ENCODE measurements at regions not wholly inside any gene's neighbourhood (a gene's known extent, or its start where the extent isn't known, plus 50 kb on each side); places are given as distances from the start of the nearest gene placed in this dataset.

DNA sequence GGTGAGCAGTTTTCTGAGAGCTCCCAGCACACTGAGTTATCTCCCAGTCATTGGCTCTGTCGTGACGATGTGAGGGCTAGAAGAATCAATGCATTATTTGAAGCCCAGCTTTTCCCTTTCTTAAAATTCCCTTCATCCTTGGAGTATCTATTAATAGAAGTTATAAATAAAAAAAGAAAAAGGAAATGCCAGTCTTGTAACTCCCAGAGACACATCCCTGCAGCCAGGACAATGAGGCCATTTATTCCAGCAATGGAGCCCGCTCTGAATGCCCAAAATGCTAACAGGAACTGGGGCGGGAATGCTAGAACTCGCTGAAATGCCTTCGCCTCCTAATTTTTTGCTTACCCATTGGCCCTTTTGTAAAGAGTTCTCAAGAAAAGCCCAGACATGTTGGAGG is 305.8 kb downstream of the TFAP2C start:
- Histone ChIP-seq H3K9ac (ENCODE audit: low read length in 3 of 3) (no peak overlapping the region), H3K27ac (ENCODE audit: low read depth in 2 of 2, low read length in 2 of 2) (no peak overlapping the region), H3K36me3 (ENCODE audit: control insufficient read depth in 2 of 3, insufficient read depth in 3 of 3, low read length in 3 of 3) (no peaks in the 10 kb centered on the region), H3K9me3 (ENCODE audit: control insufficient read depth in 2 of 3, insufficient read depth in 1 of 3, low read length in 3 of 3) (no peaks in the 10 kb centered on the region), H3K27me3 (ENCODE audit: control insufficient read depth, insufficient read depth, low read length) (peaks cover 8% of the 10 kb centered on the region), H3K4me1 (ENCODE audit: control insufficient read depth in 2 of 3, insufficient read depth in 2 of 3, low read depth in 1 of 3, low read length in 3 of 3) (no peaks in the 10 kb centered on the region), H3K4me3 (ENCODE audit: low read length in 3 of 3) (no peak overlapping the region)
- DNase-seq (no peak), FAIRE-seq (no peak)
- intact Hi-C loops (cut with DNase I), result no loop called here
- TF ChIP-seq, protein P1, sequence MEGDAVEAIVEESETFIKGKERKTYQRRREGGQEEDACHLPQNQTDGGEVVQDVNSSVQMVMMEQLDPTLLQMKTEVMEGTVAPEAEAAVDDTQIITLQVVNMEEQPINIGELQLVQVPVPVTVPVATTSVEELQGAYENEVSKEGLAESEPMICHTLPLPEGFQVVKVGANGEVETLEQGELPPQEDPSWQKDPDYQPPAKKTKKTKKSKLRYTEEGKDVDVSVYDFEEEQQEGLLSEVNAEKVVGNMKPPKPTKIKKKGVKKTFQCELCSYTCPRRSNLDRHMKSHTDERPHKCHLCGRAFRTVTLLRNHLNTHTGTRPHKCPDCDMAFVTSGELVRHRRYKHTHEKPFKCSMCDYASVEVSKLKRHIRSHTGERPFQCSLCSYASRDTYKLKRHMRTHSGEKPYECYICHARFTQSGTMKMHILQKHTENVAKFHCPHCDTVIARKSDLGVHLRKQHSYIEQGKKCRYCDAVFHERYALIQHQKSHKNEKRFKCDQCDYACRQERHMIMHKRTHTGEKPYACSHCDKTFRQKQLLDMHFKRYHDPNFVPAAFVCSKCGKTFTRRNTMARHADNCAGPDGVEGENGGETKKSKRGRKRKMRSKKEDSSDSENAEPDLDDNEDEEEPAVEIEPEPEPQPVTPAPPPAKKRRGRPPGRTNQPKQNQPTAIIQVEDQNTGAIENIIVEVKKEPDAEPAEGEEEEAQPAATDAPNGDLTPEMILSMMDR (IDR thresholded peaks at IDR 0.05; ENCODE audit: borderline replicate concordance, extremely low read depth, insufficient read depth), result no peak

DNA sequence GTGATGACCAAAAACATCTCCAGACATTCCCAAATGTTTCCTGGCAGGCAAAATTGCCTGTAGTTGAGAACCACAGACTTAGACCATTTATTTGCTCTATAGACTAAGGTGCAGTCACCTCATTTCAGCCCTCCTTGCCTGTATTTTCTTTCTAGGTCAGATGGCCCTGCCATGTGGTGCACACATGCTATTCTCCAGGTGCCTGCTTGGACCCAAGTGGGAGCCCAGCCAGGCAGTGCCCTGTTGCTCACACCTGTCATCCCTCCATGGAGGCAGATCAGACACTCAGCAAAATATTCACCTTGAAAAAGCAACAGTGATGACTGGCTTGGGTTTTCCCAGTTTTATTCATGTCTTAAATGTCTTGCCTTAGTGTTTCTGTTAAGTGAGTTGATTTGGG is 311.4 kb downstream of the TFAP2C start:
- H3K27ac ChIP-seq (ENCODE audit: low read depth in 2 of 2, low read length in 2 of 2), result no peak overlapping the region
- no peak overlapping the region for H3K9ac ChIP-seq (ENCODE audit: low read length in 3 of 3)
- FAIRE-seq (no peak), DNase-seq (no peak)
- intact Hi-C loops (cut with DNase I), result no loop called here
- TF ChIP-seq, protein P1 (IDR thresholded peaks at IDR 0.05; ENCODE audit: borderline replicate concordance, extremely low read depth, insufficient read depth), result no peak
- peaks cover 7% of the 10 kb centered on the region for H3K27me3 ChIP-seq (ENCODE audit: control insufficient read depth, insufficient read depth, low read length)
- no peaks in the 10 kb centered on the region for H3K36me3 ChIP-seq (ENCODE audit: control insufficient read depth in 2 of 3, insufficient read depth in 3 of 3, low read length in 3 of 3)
- H3K4me1 ChIP-seq (ENCODE audit: control insufficient read depth in 2 of 3, insufficient read depth in 2 of 3, low read depth in 1 of 3, low read length in 3 of 3), result no peaks in the 10 kb centered on the region
- H3K9me3 ChIP-seq (ENCODE audit: control insufficient read depth in 2 of 3, insufficient read depth in 1 of 3, low read length in 3 of 3), result no peaks in the 10 kb centered on the region
- no peak overlapping the region for H3K4me3 ChIP-seq (ENCODE audit: low read length in 3 of 3)

DNA sequence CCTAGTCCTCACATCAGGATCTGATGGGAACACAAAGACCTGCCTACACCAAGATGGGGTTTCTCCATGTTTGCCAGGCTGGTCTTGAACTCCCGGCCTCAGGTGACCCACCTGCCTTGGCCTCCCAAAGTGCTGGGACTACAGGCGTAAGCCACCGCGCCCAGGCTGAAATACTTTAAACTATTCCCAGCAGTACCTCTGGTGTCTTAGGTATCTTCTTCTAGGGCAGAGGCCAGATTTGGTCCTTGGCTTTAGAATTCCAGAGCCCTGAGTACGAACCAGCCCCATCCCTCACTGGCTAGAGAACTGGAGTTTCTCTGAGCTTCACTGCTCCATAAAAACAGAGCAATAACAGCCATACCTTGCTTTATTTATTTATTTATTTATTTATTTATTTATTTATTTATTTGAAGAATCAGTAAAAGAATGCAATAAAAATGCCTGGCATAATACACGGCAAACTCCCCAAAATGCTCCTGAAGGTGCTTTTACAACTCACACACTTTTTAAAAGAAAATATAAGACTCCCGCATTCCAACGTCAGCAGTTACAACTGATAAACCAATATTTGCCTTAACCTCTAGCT is 312.1 kb downstream of the TFAP2C start:
- DNase-seq (no peak), FAIRE-seq (no peak)
- H3K36me3 ChIP-seq (ENCODE audit: control insufficient read depth in 2 of 3, insufficient read depth in 3 of 3, low read length in 3 of 3), result no peaks in the 10 kb centered on the region
- H3K4me3 ChIP-seq (ENCODE audit: low read length in 3 of 3), result no peak overlapping the region
- no peak overlapping the region for H3K9ac ChIP-seq (ENCODE audit: low read length in 3 of 3)
- TF ChIP-seq, protein P1 (IDR thresholded peaks at IDR 0.05; ENCODE audit: borderline replicate concordance, extremely low read depth, insufficient read depth), result no peak
- H3K27ac ChIP-seq (ENCODE audit: low read depth in 2 of 2, low read length in 2 of 2), result no peak overlapping the region
- intact Hi-C loops (cut with DNase I), result no loop called here
- H3K4me1 ChIP-seq (ENCODE audit: control insufficient read depth in 2 of 3, insufficient read depth in 2 of 3, low read depth in 1 of 3, low read length in 3 of 3), result no peaks in the 10 kb centered on the region
- H3K9me3 ChIP-seq (ENCODE audit: control insufficient read depth in 2 of 3, insufficient read depth in 1 of 3, low read length in 3 of 3), result no peaks in the 10 kb centered on the region
- peaks cover 7% of the 10 kb centered on the region for H3K27me3 ChIP-seq (ENCODE audit: control insufficient read depth, insufficient read depth, low read length)

Measured in kidney (tissue), 13 donors.